ENCODE measurements at regions not wholly inside any gene's neighbourhood (a gene's known extent, or its start where the extent isn't known, plus 50 kb on each side); places are given as distances from the start of the nearest gene placed in this dataset.
A peak's percentile ranks its signal among the peaks of the same experiment; 100 is the strongest.

DNA sequence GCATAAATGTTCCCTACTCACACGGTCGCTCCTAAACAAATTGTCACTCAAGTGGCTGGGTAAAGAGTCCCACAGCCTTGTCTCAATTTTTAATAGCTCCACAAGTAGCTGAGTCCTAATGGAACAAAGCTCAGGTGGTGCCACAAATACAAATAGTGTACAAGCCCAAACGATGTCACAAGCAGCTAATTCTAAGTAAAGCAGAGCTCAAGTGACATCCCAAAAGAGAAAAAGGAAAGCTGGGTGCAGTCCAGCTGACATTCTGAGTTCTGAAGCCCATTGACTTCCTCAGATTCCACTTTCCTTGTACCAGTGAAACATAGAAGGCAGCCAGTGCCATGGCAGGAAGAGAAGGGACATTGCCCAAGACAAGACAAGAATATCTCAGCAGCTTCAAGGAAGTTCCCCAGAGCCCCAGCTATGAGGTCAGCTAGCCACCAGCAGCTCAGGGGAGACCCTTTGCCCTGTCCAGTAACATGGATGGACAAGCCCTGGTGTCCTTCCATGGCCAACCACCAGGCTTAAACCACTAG is 231.2 kb upstream of the SGCD start:
- no peaks in the 10 kb centered on the region for H3K79me1 ChIP-seq (ENCODE audit: low read depth, low read length)
- H3K36me3 ChIP-seq (replicated peaks in 1 of 2; ENCODE audit: control insufficient read depth in 2 of 2, insufficient read depth in 2 of 2, low read length in 2 of 2), result no peaks in the 10 kb centered on the region
- H3K4me1 ChIP-seq (ENCODE audit: control insufficient read depth in 2 of 2, insufficient read depth in 1 of 2, low read depth in 1 of 2, low read length in 2 of 2), result peaks cover 0 to 4% of the 10 kb centered on the region in 2 donors
- no peak overlapping the region for H3K4me2 ChIP-seq (ENCODE audit: insufficient read depth, low read length, poor library complexity, severe bottlenecking)
- peak overlapping the region in 1 of 2 donors; percentile 26 for H3K4me3 ChIP-seq (ENCODE audit: low read length in 2 of 2)
- H2AFZ ChIP-seq (ENCODE audit: low read length), result no peak overlapping the region
- H2BK12ac ChIP-seq (ENCODE audit: low read length), result no peak overlapping the region
- H4K8ac ChIP-seq (ENCODE audit: low read depth, low read length), result no peak overlapping the region
- H3K27me3 ChIP-seq (ENCODE audit: control insufficient read depth in 3 of 3, insufficient read depth in 3 of 3, low read depth in 1 of 3, low read length in 3 of 3), result no peaks in the 10 kb centered on the region
- H2AK5ac ChIP-seq (ENCODE audit: low read depth, low read length), result no peak overlapping the region
- no peak overlapping the region for H2BK120ac ChIP-seq (ENCODE audit: low read depth, low read length)
- no peak overlapping the region for H3K9ac ChIP-seq (ENCODE audit: low read depth, low read length, poor library complexity)
- H3K23ac ChIP-seq (ENCODE audit: low read depth, low read length, poor library complexity), result no peak overlapping the region
- no peak overlapping the region for H2BK5ac ChIP-seq (ENCODE audit: low read length)
- no peak overlapping the region for H3K4ac ChIP-seq (ENCODE audit: low read length)
- H4K91ac ChIP-seq (ENCODE audit: low read depth, low read length, poor library complexity), result no peak overlapping the region
- H3K9me3 ChIP-seq (replicated peaks in 1 of 2; ENCODE audit: control insufficient read depth in 2 of 2, insufficient read depth in 1 of 2, low read depth in 1 of 2, low read length in 2 of 2), result peaks cover 0 to 5% of the 10 kb centered on the region in 2 donors
- no peak for DNase-seq (ENCODE audit: low spot score)
- no peak overlapping the region for H3K14ac ChIP-seq (ENCODE audit: low read length)
- H3K27ac ChIP-seq (replicated peaks; ENCODE audit: low read length), result no peak overlapping the region
- no CpG with 5 or more reads among the region's 3 CpGs for WGBS, 2 donors (ENCODE audit: extremely low coverage in 2 of 2, insufficient read length in 2 of 2, insufficient replicate concordance in 1 of 2)
- no peak overlapping the region for H2BK15ac ChIP-seq (ENCODE audit: low read length)
- H3K18ac ChIP-seq (ENCODE audit: low read length), result no peak overlapping the region

DNA sequence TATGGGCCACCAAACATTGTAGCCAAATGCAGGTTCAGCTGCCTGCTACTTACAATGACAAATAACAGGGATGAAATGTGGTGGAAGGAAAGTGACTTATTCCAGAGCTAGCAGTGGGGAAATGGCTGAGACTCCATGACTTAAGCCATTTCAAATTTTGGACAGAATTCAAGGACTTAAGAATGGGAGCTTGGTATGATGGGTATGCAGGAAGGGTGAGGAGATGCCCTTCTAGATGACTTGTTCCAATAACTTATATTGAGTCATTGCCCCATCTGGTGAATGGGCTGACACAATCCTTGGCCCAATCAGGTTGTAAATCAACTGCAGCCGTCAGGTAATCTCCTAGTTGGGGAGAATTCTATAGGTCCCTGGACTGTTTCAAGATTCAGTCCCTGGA is 230.7 kb upstream of the SGCD start:
- H2AFZ ChIP-seq (ENCODE audit: low read length), result no peak overlapping the region
- no peaks in the 10 kb centered on the region for H3K36me3 ChIP-seq (replicated peaks in 1 of 2; ENCODE audit: control insufficient read depth in 2 of 2, insufficient read depth in 2 of 2, low read length in 2 of 2)
- H2BK15ac ChIP-seq (ENCODE audit: low read length), result no peak overlapping the region
- no peak overlapping the region for H4K8ac ChIP-seq (ENCODE audit: low read depth, low read length)
- H2AK5ac ChIP-seq (ENCODE audit: low read depth, low read length), result no peak overlapping the region
- H3K4me2 ChIP-seq (ENCODE audit: insufficient read depth, low read length, poor library complexity, severe bottlenecking), result no peak overlapping the region
- H2BK12ac ChIP-seq (ENCODE audit: low read length), result no peak overlapping the region
- H4K91ac ChIP-seq (ENCODE audit: low read depth, low read length, poor library complexity), result no peak overlapping the region
- H3K4me1 ChIP-seq (ENCODE audit: control insufficient read depth in 2 of 2, insufficient read depth in 1 of 2, low read depth in 1 of 2, low read length in 2 of 2), result peaks cover 0 to 4% of the 10 kb centered on the region in 2 donors
- H3K9me3 ChIP-seq (replicated peaks in 1 of 2; ENCODE audit: control insufficient read depth in 2 of 2, insufficient read depth in 1 of 2, low read depth in 1 of 2, low read length in 2 of 2), result peaks cover 0 to 4% of the 10 kb centered on the region in 2 donors
- H3K4me3 ChIP-seq (ENCODE audit: low read length in 2 of 2), result no peak overlapping the region
- no peaks in the 10 kb centered on the region for H3K79me1 ChIP-seq (ENCODE audit: low read depth, low read length)
- H3K23ac ChIP-seq (ENCODE audit: low read depth, low read length, poor library complexity), result no peak overlapping the region
- no peak overlapping the region for H3K4ac ChIP-seq (ENCODE audit: low read length)
- no peak overlapping the region for H3K9ac ChIP-seq (ENCODE audit: low read depth, low read length, poor library complexity)
- no CpG with 5 or more reads among the region's 1 CpG for whole genome bisulfite sequencing, 2 donors (ENCODE audit: extremely low coverage in 2 of 2, insufficient read length in 2 of 2, insufficient replicate concordance in 1 of 2)
- no peak overlapping the region for H3K27ac ChIP-seq (replicated peaks; ENCODE audit: low read length)
- no peak for DNase-seq (ENCODE audit: low spot score)
- H2BK120ac ChIP-seq (ENCODE audit: low read depth, low read length), result no peak overlapping the region
- H3K14ac ChIP-seq (ENCODE audit: low read length), result no peak overlapping the region
- H3K18ac ChIP-seq (ENCODE audit: low read length), result no peak overlapping the region
- no peaks in the 10 kb centered on the region for H3K27me3 ChIP-seq (ENCODE audit: control insufficient read depth in 3 of 3, insufficient read depth in 3 of 3, low read depth in 1 of 3, low read length in 3 of 3)
- no peak overlapping the region for H2BK5ac ChIP-seq (ENCODE audit: low read length)

DNA sequence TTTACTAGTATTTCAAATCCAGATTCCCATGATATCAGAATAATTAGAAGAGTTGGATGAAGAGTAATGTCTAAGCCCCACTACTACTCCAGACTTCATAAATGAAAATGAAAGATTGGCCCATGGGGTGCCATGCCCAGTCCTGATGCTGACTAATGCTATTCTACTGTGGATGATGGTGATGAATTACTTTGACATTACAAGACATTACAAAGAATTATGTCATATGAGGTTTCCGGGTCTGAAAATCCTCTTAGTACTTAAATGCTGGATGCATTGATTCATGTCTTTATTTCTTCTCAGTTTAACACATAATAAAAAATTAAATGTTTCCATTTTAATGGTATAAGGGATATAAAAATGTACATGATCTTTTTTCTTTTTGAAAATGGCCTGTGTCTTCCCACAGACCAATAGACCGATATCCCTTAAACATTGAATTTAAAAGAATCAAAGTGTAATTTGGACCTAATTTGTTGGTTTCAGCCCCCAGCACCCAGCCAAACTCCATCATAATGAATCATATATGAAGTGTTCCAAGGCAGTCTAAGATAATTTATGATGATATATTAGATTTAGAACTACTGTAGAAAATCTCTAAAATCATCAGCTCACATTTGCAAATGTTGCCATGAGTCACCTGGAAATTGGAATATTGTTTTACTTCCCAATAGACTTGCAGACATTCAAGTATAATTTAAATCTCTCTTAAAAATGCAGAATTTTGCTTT is 223.6 kb upstream of the SGCD start:
- H4K91ac ChIP-seq (ENCODE audit: low read depth, low read length, poor library complexity), result no peak overlapping the region
- H3K18ac ChIP-seq (ENCODE audit: low read length), result no peak overlapping the region
- H2AFZ ChIP-seq (ENCODE audit: low read length), result no peak overlapping the region
- no peaks in the 10 kb centered on the region for H3K79me1 ChIP-seq (ENCODE audit: low read depth, low read length)
- H2BK12ac ChIP-seq (ENCODE audit: low read length), result no peak overlapping the region
- H2AK5ac ChIP-seq (ENCODE audit: low read depth, low read length), result no peak overlapping the region
- no peak overlapping the region for H3K14ac ChIP-seq (ENCODE audit: low read length)
- H3K23ac ChIP-seq (ENCODE audit: low read depth, low read length, poor library complexity), result no peak overlapping the region
- H3K9me3 ChIP-seq (replicated peaks in 1 of 2; ENCODE audit: control insufficient read depth in 2 of 2, insufficient read depth in 1 of 2, low read depth in 1 of 2, low read length in 2 of 2), result no peaks in the 10 kb centered on the region
- H3K36me3 ChIP-seq (replicated peaks in 1 of 2; ENCODE audit: control insufficient read depth in 2 of 2, insufficient read depth in 2 of 2, low read length in 2 of 2), result no peaks in the 10 kb centered on the region
- H3K4me1 ChIP-seq (ENCODE audit: control insufficient read depth in 2 of 2, insufficient read depth in 1 of 2, low read depth in 1 of 2, low read length in 2 of 2), result no peaks in the 10 kb centered on the region
- no peak overlapping the region for H3K9ac ChIP-seq (ENCODE audit: low read depth, low read length, poor library complexity)
- no peak overlapping the region for H2BK120ac ChIP-seq (ENCODE audit: low read depth, low read length)
- no peak overlapping the region for H2BK5ac ChIP-seq (ENCODE audit: low read length)
- H3K4me2 ChIP-seq (ENCODE audit: insufficient read depth, low read length, poor library complexity, severe bottlenecking), result no peak overlapping the region
- no peak overlapping the region for H3K27ac ChIP-seq (replicated peaks; ENCODE audit: low read length)
- no peak for DNase-seq (ENCODE audit: low spot score)
- H3K4me3 ChIP-seq (ENCODE audit: low read length in 2 of 2), result no peak overlapping the region
- no peak overlapping the region for H3K4ac ChIP-seq (ENCODE audit: low read length)
- no peak overlapping the region for H4K8ac ChIP-seq (ENCODE audit: low read depth, low read length)
- no peak overlapping the region for H2BK15ac ChIP-seq (ENCODE audit: low read length)
- no CpG with 5 or more reads among the region's 2 CpGs for WGBS, 2 donors (ENCODE audit: extremely low coverage in 2 of 2, insufficient read length in 2 of 2, insufficient replicate concordance in 1 of 2)
- H3K27me3 ChIP-seq (ENCODE audit: control insufficient read depth in 3 of 3, insufficient read depth in 3 of 3, low read depth in 1 of 3, low read length in 3 of 3), result no peaks in the 10 kb centered on the region

DNA sequence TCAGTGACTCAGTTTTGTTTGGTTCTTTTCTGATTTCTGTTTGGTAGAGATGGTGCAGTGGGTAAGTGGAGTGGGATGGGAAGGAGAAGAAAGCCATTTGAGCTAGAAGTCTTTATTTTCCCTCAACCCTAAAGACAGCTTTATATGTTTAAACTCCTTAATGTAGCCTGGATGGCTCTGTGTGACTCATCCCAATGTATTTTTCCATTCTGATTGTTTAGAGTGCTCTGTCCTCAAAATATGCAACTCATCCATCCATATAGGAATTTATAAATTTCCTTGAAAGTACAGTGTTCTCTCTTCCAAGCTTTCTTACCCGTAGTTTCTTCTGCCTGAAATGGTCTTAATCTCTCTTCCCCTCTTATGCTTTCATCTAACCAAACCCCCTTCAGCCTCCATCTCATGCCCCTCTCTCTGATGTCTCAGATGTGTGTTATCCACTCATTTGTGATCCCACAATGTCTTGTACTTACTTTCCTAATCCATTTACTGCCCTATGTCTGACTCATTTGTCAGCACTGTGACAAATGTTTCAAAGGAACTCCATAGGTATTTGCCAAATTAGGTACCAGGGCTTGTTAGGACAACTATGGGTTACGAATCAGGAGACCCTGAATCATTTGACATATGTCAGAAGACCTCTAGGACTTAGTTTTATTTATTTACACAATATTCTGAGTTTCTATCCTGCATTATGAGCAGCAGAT is 217.5 kb upstream of the SGCD start:
- H3K14ac ChIP-seq (ENCODE audit: low read length), result no peak overlapping the region
- no peak overlapping the region for H3K4me2 ChIP-seq (ENCODE audit: insufficient read depth, low read length, poor library complexity, severe bottlenecking)

More for the DNA sequence above, 217.5 kb upstream of the SGCD start:
- Histone ChIP-seq H3K23ac (ENCODE audit: low read depth, low read length, poor library complexity) (no peak overlapping the region), H4K8ac (ENCODE audit: low read depth, low read length) (no peak overlapping the region), H2BK120ac (ENCODE audit: low read depth, low read length) (no peak overlapping the region), H3K4me1 (ENCODE audit: control insufficient read depth in 2 of 2, insufficient read depth in 1 of 2, low read depth in 1 of 2, low read length in 2 of 2) (no peaks in the 10 kb centered on the region), H3K27me3 (ENCODE audit: control insufficient read depth in 3 of 3, insufficient read depth in 3 of 3, low read depth in 1 of 3, low read length in 3 of 3) (no peaks in the 10 kb centered on the region), H2AFZ (ENCODE audit: low read length) (no peak overlapping the region), H3K4ac (ENCODE audit: low read length) (no peak overlapping the region), H3K36me3 (replicated peaks in 1 of 2; ENCODE audit: control insufficient read depth in 2 of 2, insufficient read depth in 2 of 2, low read length in 2 of 2) (no peaks in the 10 kb centered on the region), H2BK15ac (ENCODE audit: low read length) (no peak overlapping the region), H2AK5ac (ENCODE audit: low read depth, low read length) (no peak overlapping the region), H3K18ac (ENCODE audit: low read length) (no peak overlapping the region), H3K9ac (ENCODE audit: low read depth, low read length, poor library complexity) (no peak overlapping the region), H4K91ac (ENCODE audit: low read depth, low read length, poor library complexity) (no peak overlapping the region), H3K4me3 (ENCODE audit: low read length in 2 of 2) (no peak overlapping the region), H2BK5ac (ENCODE audit: low read length) (no peak overlapping the region), H2BK12ac (ENCODE audit: low read length) (no peak overlapping the region), H3K79me1 (ENCODE audit: low read depth, low read length) (no peaks in the 10 kb centered on the region), H3K27ac (replicated peaks; ENCODE audit: low read length) (no peak overlapping the region), H3K9me3 (replicated peaks in 1 of 2; ENCODE audit: control insufficient read depth in 2 of 2, insufficient read depth in 1 of 2, low read depth in 1 of 2, low read length in 2 of 2) (no peaks in the 10 kb centered on the region)
- no CpG with 5 or more reads among the region's 2 CpGs for WGBS, 2 donors (ENCODE audit: extremely low coverage in 2 of 2, insufficient read length in 2 of 2, insufficient replicate concordance in 1 of 2)
- DNase-seq (ENCODE audit: low spot score), result no peak
